ENCODE measurements at regions not wholly inside any gene's neighbourhood (a gene's known extent, or its start where the extent isn't known, plus 50 kb on each side); places are given as distances from the start of the nearest gene placed in this dataset.

DNA sequence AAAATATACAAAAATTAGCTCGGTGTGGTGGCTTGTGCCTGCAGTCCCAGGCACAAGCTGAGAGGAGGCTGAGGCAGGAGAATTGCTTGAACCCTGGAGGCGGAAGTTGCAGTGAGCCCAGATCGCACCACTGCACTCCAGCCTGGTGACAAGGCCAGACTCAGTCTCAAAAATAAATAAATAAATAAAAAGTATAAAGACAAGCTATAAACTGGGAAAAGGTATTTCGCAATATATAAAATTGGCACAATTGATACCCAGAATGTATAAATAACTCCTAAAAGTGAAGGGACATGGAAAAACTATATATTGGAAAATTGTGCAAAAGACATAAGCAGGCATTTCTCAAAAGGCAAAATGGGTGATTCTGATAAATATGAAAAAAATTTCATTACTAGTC is 657.9 kb upstream of the SLC8A1 start:
- TF ChIP-seq, protein P1, sequence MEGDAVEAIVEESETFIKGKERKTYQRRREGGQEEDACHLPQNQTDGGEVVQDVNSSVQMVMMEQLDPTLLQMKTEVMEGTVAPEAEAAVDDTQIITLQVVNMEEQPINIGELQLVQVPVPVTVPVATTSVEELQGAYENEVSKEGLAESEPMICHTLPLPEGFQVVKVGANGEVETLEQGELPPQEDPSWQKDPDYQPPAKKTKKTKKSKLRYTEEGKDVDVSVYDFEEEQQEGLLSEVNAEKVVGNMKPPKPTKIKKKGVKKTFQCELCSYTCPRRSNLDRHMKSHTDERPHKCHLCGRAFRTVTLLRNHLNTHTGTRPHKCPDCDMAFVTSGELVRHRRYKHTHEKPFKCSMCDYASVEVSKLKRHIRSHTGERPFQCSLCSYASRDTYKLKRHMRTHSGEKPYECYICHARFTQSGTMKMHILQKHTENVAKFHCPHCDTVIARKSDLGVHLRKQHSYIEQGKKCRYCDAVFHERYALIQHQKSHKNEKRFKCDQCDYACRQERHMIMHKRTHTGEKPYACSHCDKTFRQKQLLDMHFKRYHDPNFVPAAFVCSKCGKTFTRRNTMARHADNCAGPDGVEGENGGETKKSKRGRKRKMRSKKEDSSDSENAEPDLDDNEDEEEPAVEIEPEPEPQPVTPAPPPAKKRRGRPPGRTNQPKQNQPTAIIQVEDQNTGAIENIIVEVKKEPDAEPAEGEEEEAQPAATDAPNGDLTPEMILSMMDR (IDR thresholded peaks at IDR 0.05), result no peak
- H3K27ac Mint-ChIP-seq (ENCODE audit: unreplicated experiment), result no peak overlapping the region
- no peaks in the 10 kb centered on the region for H3K4me1 Mint-ChIP-seq (ENCODE audit: low read depth)
- no peaks in the 10 kb centered on the region for H3K9me3 Mint-ChIP-seq (ENCODE audit: low read depth)
- H3K4me3 Mint-ChIP-seq (ENCODE audit: unreplicated experiment), result no peak overlapping the region
- H3K27me3 Mint-ChIP-seq (ENCODE audit: low read depth), result peaks cover 6% of the 10 kb centered on the region
- no peak for DNase-seq (ENCODE audit: low spot score)
- H3K36me3 Mint-ChIP-seq (ENCODE audit: low read depth), result no peaks in the 10 kb centered on the region

DNA sequence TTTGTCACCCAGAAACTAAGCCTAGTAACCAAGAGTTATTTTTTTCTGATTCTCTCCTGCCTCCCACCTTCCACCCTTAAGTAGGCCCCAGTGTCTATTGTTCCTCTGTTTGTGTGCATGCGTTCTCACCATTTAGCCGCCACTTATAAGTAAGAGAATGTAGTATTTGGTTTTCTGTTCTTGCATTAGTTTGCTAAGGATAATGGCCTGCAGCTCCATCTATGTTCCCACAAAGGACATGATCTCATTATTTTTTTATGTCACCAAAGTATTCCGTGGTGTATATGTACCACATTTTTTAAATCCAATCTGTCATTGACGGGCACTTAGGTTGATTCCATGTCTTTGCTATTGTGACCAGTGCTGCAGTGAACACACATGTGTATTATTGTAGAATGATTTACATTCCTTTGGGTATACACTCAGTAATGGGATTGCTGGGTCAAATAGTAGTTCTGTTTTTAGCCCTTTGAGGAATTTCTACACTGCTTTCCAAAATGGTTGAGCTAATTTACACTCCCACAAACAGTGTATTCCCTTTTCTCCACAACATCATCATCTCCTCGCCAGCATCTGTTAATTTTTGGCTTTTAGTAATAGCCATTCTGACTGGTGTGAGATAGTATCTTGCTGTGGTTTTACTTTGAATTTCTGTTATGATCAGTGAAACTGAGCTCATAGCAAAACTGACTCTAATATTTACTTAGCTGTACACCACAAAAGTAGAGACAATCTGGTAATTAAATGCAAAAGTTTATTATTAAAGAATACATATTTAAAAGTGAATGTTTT is 660.1 kb upstream of the SLC8A1 start:
- H3K4me3 Mint-ChIP-seq (ENCODE audit: unreplicated experiment), result no peak overlapping the region
- no peaks in the 10 kb centered on the region for H3K4me1 Mint-ChIP-seq (ENCODE audit: low read depth)
- H3K27me3 Mint-ChIP-seq (ENCODE audit: low read depth), result peaks cover 7% of the 10 kb centered on the region
- H3K27ac Mint-ChIP-seq (ENCODE audit: unreplicated experiment), result no peak overlapping the region
- no peaks in the 10 kb centered on the region for H3K9me3 Mint-ChIP-seq (ENCODE audit: low read depth)
- no peak for DNase-seq (ENCODE audit: low spot score)
- TF ChIP-seq, protein P1 (IDR thresholded peaks at IDR 0.05), result no peak
- no peaks in the 10 kb centered on the region for H3K36me3 Mint-ChIP-seq (ENCODE audit: low read depth)

DNA sequence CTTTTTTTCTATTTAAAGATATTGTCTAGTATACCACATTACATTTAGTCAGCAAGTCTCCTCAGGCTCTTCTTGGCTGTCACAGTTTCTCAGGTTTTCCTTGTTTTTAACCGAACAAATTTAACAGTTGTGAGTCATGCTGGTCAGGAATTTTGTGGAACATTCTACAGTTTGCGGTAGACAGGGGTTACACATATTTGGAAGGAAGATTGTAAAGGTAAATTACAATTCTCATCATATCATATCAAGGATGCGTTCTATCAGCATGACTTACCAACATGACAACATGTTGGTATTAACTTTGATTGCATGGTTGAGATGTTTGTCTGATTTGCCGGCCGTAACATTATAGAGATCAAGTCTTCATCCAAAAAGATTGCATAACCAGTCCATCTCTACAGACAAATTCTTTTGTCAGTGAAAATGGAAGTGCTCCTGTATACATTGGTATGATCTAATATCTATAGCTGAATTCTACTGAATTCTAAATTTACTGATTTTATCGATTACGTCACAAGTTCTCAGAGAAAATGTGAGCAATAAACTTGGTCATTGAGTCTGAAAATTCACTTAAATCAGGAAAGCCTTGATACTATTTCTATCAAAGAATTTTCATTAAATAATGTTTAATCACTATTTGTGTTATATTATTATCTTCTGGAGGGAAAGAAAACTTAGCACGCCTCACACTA is 664.4 kb upstream of the SLC8A1 start:
- TF ChIP-seq, protein P1 (IDR thresholded peaks at IDR 0.05), result no peak
- Mint-ChIP-seq H3K27me3 (ENCODE audit: low read depth) (peaks cover 7% of the 10 kb centered on the region), H3K4me1 (ENCODE audit: low read depth) (no peaks in the 10 kb centered on the region), H3K9me3 (ENCODE audit: low read depth) (no peaks in the 10 kb centered on the region), H3K4me3 (ENCODE audit: unreplicated experiment) (no peak overlapping the region), H3K27ac (ENCODE audit: unreplicated experiment) (no peak overlapping the region), H3K36me3 (ENCODE audit: low read depth) (no peaks in the 10 kb centered on the region)
- DNase-seq (ENCODE audit: low spot score), result no peak

DNA sequence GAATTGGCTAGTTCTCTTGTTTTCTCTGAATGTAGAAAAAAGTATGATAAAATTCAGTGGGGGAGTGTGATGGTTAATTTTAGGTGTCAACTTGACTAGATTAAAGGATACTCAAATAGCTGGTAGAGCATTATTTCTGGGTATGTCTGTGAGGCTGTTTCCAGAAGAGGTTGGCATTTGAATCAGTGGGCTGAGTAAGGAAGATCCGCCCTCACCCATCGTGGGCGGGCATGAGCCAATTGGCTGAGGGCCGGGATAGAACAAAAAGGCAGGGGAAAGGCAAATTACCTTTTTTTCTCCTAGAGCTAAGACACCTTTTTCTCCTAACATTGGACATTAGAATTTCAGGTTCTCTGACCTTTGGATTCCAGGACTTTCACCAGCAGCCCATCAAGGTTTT is 667.6 kb upstream of the SLC8A1 start:
- H3K27ac Mint-ChIP-seq (ENCODE audit: unreplicated experiment), result no peak overlapping the region
- DNase-seq (ENCODE audit: low spot score), result no peak
- H3K36me3 Mint-ChIP-seq (ENCODE audit: low read depth), result no peaks in the 10 kb centered on the region
- H3K4me1 Mint-ChIP-seq (ENCODE audit: low read depth), result no peaks in the 10 kb centered on the region
- H3K27me3 Mint-ChIP-seq (ENCODE audit: low read depth), result peaks cover 3% of the 10 kb centered on the region
- TF ChIP-seq, protein P1 (IDR thresholded peaks at IDR 0.05), result no peak
- no peaks in the 10 kb centered on the region for H3K9me3 Mint-ChIP-seq (ENCODE audit: low read depth)
- no peak overlapping the region for H3K4me3 Mint-ChIP-seq (ENCODE audit: unreplicated experiment)

DNA sequence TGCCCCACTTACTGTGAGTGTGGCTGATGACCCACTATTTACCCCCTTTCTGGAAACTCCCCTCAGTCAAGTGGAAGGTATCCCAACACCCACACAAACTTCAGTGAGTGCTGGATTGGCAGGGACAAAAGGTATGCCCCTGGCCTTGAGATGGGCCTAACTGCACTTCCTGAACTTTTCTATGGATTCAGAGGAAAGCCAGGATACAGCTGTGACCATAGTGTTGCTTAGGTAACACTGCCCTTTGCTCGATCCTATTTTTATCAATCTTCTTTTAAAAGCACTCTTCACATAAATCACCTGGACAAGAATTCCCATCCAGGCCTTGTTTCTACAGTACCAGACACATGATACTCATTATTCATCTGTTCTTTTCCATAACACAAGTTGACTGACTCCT is 671.5 kb upstream of the SLC8A1 start:
- Mint-ChIP-seq H3K9me3 (ENCODE audit: low read depth) (no peaks in the 10 kb centered on the region), H3K27me3 (ENCODE audit: low read depth) (no peaks in the 10 kb centered on the region), H3K4me3 (ENCODE audit: unreplicated experiment) (no peak overlapping the region), H3K36me3 (ENCODE audit: low read depth) (no peaks in the 10 kb centered on the region), H3K4me1 (ENCODE audit: low read depth) (no peaks in the 10 kb centered on the region), H3K27ac (ENCODE audit: unreplicated experiment) (no peak overlapping the region)
- DNase-seq (ENCODE audit: low spot score), result no peak
- TF ChIP-seq, protein P1 (IDR thresholded peaks at IDR 0.05), result no peak

All from chondrocyte (in vitro differentiated cells).